Uterus (tissue), 2 donors: ENCODE measurements at regions not wholly inside any gene's neighbourhood (a gene's known extent, or its start where the extent isn't known, plus 50 kb on each side); places are given as distances from the start of the nearest gene placed in this dataset.

ENCODE experiments used
- CTCF ChIP-seq, 4 experiments: fragments of 200-600 bp in 2 of 4; fragments of 450-650 bp in 2 of 4; sonication (generic) in 2 of 4; IDR thresholded peaks; one replicate each; pipeline ENCODE4 v1.5.1; 2016 to 2019; ENCODE audit warnings: antibody characterized with exemption in 4 of 4, mild to moderate bottlenecking in 2 of 4, moderate library complexity in 1 of 4
- POLR2A ChIP-seq, 2 donors: fragments of 450-650 bp; IDR thresholded peaks; one replicate each; pipeline ENCODE4 v1.6.1; 2016; ENCODE audit warnings: antibody characterized with exemption in 2 of 2, mild to moderate bottlenecking in 1 of 2, moderate library complexity in 1 of 2

GRCh38 chr1:80966266-80966665 lies 834.5 kb upstream of the ADGRL2 start:
- TF ChIP-seq POLR2A (IDR thresholded peaks at IDR 0.05): no peak
- no peak for TF ChIP-seq CTCF (IDR thresholded peaks at IDR 0.05)
